Esophagus squamous epithelium (tissue), 4 donors: ENCODE measurements at regions not wholly inside any gene's neighbourhood (a gene's known extent, or its start where the extent isn't known, plus 50 kb on each side); places are given as distances from the start of the nearest gene placed in this dataset.
"Not testable (repeated sequence)": the region's sequence is repeated elsewhere in the genome, so short reads cannot be mapped to it uniquely, and the experiment has no call there.

ENCODE experiments used
- POLR2A ChIP-seq, 4 donors: fragments of 450-650 bp; IDR thresholded peaks; one replicate each; pipeline ENCODE4 v1.6.1; 2017; ENCODE audit warnings: antibody characterized with exemption in 4 of 4, mild to moderate bottlenecking in 4 of 4, moderate library complexity in 3 of 4
- TF ChIP-seq, protein P1 (sequence below), 6 experiments: fragments of 450-650 bp in 4 of 6; fragments of 200-600 bp in 2 of 6; sonication (generic) in 2 of 6; IDR thresholded peaks; one replicate each; pipeline ENCODE4 v1.5.1; 2016 to 2019; ENCODE audit warnings: antibody characterized with exemption in 6 of 6, mild to moderate bottlenecking in 4 of 6, moderate library complexity in 4 of 6

DNA sequence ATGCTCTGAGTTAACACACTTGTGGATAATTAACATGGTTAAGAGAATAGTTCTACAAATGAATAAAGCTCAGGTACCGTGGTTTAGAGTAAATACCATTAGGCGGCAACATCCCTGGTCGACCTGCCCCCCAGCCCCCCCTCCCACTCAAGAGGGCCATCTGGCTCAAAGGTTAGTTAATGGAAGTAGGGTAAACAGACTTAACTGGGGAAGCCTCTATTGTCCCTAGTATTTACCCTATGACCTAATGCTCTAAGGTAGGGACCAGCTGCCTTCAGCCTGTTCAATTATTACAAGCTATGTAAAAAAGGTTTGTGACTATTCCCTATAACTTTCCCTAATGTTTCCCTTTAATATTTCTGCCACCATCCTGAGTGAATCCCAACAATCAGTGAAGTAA is 711.4 kb upstream of the HS3ST5 start:
- TF ChIP-seq, protein P1, sequence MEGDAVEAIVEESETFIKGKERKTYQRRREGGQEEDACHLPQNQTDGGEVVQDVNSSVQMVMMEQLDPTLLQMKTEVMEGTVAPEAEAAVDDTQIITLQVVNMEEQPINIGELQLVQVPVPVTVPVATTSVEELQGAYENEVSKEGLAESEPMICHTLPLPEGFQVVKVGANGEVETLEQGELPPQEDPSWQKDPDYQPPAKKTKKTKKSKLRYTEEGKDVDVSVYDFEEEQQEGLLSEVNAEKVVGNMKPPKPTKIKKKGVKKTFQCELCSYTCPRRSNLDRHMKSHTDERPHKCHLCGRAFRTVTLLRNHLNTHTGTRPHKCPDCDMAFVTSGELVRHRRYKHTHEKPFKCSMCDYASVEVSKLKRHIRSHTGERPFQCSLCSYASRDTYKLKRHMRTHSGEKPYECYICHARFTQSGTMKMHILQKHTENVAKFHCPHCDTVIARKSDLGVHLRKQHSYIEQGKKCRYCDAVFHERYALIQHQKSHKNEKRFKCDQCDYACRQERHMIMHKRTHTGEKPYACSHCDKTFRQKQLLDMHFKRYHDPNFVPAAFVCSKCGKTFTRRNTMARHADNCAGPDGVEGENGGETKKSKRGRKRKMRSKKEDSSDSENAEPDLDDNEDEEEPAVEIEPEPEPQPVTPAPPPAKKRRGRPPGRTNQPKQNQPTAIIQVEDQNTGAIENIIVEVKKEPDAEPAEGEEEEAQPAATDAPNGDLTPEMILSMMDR (IDR thresholded peaks at IDR 0.05), result not testable (repeated sequence)
- not testable (repeated sequence) for TF ChIP-seq POLR2A (IDR thresholded peaks at IDR 0.05)
